Muscle layer of duodenum (tissue), 2 donors: ENCODE measurements at regions not wholly inside any gene's neighbourhood (a gene's known extent, or its start where the extent isn't known, plus 50 kb on each side); places are given as distances from the start of the nearest gene placed in this dataset.

Experiments used
- H3K27ac ChIP-seq: one replicate; pipeline ENCODE4 v1.7.0; 2013; ENCODE audit warnings: mild to moderate bottlenecking, low read length
- H3K27me3 ChIP-seq: one replicate; pipeline ENCODE4 v1.7.0; 2013; ENCODE audit warnings: low read depth, mild to moderate bottlenecking, control low read depth, low read length
- H3K36me3 ChIP-seq, 2 donors: one replicate each; pipeline ENCODE4 v1.7.0; 2013; ENCODE audit warnings: low read length in 2 of 2, control low read depth in 1 of 2, mild to moderate bottlenecking in 1 of 2; ENCODE audit not compliant: insufficient read depth in 2 of 2, control insufficient read depth in 1 of 2
- H3K4me1 ChIP-seq, 2 donors: one replicate each; pipeline ENCODE4 v1.7.0; 2013; ENCODE audit warnings: low read length in 2 of 2, mild to moderate bottlenecking in 2 of 2, control low read depth in 1 of 2, moderate library complexity in 1 of 2; ENCODE audit not compliant: insufficient read depth in 2 of 2, control insufficient read depth in 1 of 2
- H3K4me3 ChIP-seq, 2 donors: one replicate each; pipeline ENCODE4 v1.7.0; 2013; ENCODE audit warnings: low read length in 2 of 2, low read depth in 1 of 2, mild to moderate bottlenecking in 1 of 2
- H3K9me3 ChIP-seq, 2 donors: one replicate each; pipeline ENCODE4 v1.7.0; 2013; ENCODE audit warnings: low read length in 2 of 2, control low read depth in 1 of 2, mild to moderate bottlenecking in 1 of 2; ENCODE audit not compliant: control insufficient read depth in 1 of 2
- donor health status: healthy.

DNA sequence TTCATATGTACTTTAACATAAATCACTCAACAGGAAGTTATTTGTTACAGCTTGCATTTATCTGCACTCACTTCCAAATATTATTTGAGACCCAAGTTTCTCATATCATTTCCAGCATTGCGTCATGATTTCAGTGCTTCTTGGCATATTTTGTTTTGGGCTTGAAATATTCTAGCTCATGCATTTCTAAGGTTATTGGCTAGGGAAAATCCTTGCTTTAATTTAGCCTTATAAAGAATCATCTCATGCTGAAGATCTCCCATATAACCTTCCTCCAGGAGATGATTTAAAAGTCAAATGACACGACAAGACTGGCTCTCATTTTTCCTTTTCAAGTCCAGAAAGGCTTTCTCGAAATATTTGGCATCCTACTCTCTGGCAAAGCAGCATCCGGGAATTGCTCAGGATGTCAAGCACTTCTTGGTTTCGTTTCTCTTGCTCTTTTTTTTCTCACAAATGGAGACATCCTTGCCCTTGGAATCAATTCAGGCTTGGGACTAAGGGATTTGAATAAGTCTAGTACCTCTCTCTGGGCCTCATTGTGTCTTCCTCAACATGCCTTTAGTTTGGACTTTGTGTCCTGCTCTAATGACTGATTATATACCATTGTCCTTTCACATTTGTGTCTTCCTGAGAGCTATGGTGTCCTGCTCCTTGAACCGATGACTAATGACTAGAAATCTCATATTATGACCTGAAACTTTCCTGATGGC, 295.0 kb downstream of the RMST start:
- Histone ChIP-seq H3K9me3 (peaks cover 7 to 10% of the 10 kb centered on the region in 2 donors), H3K4me1 (no peaks in the 10 kb centered on the region), H3K27me3 (no peaks in the 10 kb centered on the region), H3K27ac (no peak overlapping the region), H3K4me3 (no peak overlapping the region), H3K36me3 (no peaks in the 10 kb centered on the region)

DNA sequence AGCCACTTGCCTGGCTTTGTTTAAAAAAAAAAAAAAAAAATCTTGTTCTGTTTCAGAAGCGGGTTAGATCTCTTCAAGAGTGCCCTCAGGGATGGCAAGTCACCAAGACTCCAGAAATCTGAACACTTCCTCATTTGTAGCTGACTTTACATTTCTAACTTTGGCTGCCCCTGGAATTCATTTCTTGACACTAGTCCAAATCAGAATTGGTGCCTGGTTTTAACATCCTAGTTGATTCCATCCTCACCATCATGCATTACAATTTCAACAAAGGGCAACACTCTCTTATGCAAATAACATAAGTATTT, 295.5 kb downstream of the RMST start:
- no peaks in the 10 kb centered on the region for H3K4me1 ChIP-seq
- peaks cover 7 to 10% of the 10 kb centered on the region in 2 donors for H3K9me3 ChIP-seq
- no peaks in the 10 kb centered on the region for H3K36me3 ChIP-seq
- no peak overlapping the region for H3K4me3 ChIP-seq
- H3K27me3 ChIP-seq: no peaks in the 10 kb centered on the region
- H3K27ac ChIP-seq: peak overlapping the region; percentile 11

DNA sequence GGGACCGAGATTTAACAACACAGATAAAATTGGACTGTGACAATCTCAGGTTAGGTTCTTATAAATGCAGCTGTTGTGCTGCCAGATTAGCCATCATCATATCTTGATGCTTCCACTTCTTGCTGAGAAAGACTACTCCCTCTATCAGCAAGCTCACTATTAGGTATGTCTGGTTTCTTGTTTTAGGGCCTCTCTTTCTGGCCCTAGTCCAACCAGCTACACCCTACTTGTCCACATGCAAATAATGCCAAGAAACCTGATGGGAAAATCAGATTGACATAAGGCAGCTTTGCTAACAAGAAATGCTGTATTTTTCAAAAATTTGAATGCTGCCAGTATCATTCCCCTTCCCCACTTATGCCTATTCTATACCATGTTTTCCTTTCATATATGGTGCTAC, 296.0 kb downstream of the RMST start:
- Histone ChIP-seq H3K27me3 (no peaks in the 10 kb centered on the region), H3K4me3 (no peak overlapping the region), H3K36me3 (no peaks in the 10 kb centered on the region), H3K9me3 (peaks cover 7 to 10% of the 10 kb centered on the region in 2 donors), H3K4me1 (no peaks in the 10 kb centered on the region), H3K27ac (peak overlapping the region; percentile 11)

DNA sequence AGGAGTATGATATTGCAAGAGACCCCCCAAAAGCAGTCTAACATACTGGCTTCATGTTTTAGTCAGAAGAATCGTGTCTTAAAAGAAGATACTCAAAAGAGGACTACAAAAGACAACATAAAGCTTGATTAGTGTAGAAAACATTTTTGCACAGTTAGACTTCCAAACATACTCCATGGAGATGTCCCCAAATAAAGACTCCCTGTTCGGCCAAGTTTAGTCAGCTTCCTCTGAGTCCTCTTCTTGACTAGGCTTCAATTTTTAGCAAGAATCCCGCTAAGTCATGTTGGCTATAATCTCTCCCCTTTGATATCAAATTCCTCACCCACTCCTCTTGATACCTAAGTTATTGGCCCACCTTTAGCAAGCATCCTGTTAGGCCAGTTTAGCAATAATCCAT, 298.0 kb downstream of the RMST start:
- no peaks in the 10 kb centered on the region for H3K27me3 ChIP-seq
- H3K4me1 ChIP-seq: no peaks in the 10 kb centered on the region
- peaks cover 7 to 10% of the 10 kb centered on the region in 2 donors for H3K9me3 ChIP-seq
- no peak overlapping the region for H3K27ac ChIP-seq
- H3K36me3 ChIP-seq: no peaks in the 10 kb centered on the region
- no peak overlapping the region for H3K4me3 ChIP-seq

DNA sequence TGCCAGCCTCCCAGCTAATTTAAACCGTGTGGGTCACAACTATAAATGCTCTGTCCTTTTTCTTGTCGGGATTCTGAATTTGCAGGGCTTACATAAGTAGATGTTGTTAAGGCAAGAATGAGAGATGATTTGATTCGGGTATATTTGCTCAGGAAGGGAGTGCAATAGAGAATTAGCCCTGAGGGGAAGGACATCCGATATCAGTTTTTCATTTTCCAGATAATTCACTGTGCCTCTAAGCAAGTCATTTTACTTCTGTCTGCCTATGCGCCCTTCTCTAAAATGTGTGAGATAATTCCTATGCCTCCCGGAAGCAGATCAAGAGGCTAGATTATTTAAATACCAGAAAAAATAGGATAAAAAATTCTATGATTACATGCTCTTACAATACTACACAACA, 300.5 kb downstream of the RMST start:
- H3K27ac ChIP-seq: no peak overlapping the region

DNA sequence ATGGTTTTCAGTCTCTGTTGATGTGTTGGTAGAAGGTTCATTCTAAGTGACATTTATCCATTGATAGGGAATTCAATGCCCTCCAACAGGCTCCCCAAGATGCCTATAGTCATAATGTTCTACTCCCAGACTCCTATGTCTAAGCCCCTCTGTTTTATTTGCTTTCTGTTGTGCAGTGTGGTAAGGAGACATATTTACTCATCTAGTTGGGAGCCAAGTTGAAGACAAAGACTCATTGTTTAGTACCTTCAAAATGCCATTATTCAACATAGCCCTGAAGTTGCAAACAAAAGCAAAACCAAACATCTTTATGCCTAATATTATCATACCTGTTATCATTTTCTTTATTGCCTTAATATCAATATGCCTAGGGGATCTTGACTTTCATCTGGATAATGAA, 302.1 kb downstream of the RMST start:
- H3K9me3 ChIP-seq: peaks cover 7 to 10% of the 10 kb centered on the region in 2 donors
- H3K36me3 ChIP-seq: no peaks in the 10 kb centered on the region
- H3K4me3 ChIP-seq: no peak overlapping the region
- H3K27ac ChIP-seq: no peak overlapping the region
- no peaks in the 10 kb centered on the region for H3K4me1 ChIP-seq
- no peaks in the 10 kb centered on the region for H3K27me3 ChIP-seq

More for the DNA sequence above, 300.5 kb downstream of the RMST start:
- Histone ChIP-seq H3K9me3 (peaks cover 7 to 10% of the 10 kb centered on the region in 2 donors), H3K4me1 (no peaks in the 10 kb centered on the region), H3K27me3 (no peaks in the 10 kb centered on the region), H3K36me3 (no peaks in the 10 kb centered on the region), H3K4me3 (no peak overlapping the region)

DNA sequence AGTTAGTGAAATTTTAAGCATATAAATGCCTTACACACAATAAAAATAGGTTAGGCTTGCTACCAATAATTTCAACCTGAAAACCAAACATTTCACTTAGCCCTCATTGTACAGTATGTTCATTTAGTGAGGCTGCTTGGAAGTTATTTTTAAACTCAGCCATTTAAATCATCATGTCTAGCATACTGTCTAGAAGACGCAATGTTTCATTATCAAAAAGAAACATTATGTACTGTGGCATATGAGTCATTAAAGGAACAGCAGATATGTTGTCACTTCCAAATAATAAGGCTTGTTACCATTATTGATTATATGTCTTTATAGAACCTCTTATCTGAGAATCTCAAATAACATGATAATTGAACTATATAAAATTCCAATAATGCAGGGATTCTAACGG, 304.7 kb downstream of the RMST start:
- H3K9me3 ChIP-seq: peaks cover under 1 to 5% of the 10 kb centered on the region in 2 donors
- H3K4me1 ChIP-seq: no peaks in the 10 kb centered on the region
- H3K27ac ChIP-seq: no peak overlapping the region
- no peaks in the 10 kb centered on the region for H3K27me3 ChIP-seq
- H3K4me3 ChIP-seq: no peak overlapping the region
- no peaks in the 10 kb centered on the region for H3K36me3 ChIP-seq

DNA sequence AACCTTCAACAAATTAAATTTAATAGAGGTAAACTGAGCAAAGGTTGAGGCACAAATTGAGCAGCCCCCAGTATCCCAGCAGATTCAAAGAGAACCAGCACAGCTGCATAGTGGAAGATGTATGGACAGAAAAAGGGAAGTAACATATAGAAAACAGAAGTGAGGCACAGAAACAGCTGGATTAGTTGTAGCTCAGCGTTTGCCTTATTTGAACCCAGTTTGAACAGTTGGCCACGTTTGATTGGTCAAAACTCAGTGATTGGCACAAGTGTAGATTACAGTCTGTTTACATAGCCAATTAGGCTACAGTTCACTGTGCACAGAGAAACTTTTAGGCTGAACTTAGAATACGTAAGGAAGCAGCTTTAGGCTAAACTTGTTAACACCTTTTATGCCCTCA, 315.5 kb downstream of the RMST start:
- H3K4me3 ChIP-seq: no peak overlapping the region
- H3K4me1 ChIP-seq: no peaks in the 10 kb centered on the region
- H3K27me3 ChIP-seq: no peaks in the 10 kb centered on the region
- H3K36me3 ChIP-seq: no peaks in the 10 kb centered on the region
- H3K9me3 ChIP-seq: peaks cover 4 to 9% of the 10 kb centered on the region in 2 donors
- no peak overlapping the region for H3K27ac ChIP-seq

DNA sequence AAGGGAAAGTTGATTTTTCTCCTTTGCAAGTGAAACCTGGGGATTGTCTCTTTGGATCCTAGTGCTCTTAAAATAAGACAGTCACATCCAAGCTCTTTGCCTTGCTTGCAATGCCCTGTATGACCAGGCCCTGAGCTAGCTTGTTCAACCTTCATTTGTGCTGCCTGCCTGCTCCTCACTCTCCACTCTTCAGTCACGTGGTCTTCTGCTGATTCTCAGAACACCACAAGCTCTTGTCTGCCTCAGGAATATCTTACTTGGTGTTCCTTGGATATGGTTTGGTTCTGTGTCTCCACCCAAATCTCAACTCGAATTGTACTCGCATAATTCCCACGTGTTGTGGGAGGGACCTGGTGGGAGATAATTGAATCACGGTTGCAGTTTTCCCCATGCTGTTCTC, 318.7 kb downstream of the RMST start:
- peaks cover 0 to 7% of the 10 kb centered on the region in 2 donors for H3K9me3 ChIP-seq
- no peaks in the 10 kb centered on the region for H3K27me3 ChIP-seq

DNA sequence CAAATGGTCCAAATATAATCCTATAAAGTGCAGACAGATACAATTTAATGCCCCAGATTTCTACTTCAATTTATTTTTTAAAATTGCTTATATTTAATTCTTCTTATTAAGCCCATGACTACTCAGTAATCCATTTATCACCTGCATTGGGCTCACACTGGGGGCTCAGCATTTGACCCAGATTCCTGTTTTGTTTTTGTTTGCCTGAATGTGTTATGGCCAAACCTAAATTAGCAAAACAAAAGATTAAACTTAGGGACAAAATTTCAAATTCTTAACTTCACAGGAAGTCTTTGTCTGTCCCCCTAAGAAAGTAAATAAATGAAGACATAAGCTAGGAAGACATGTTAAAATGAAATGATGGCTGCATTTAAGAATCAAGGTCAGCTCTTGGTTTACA, 322.3 kb downstream of the RMST start:
- H3K36me3 ChIP-seq: no peaks in the 10 kb centered on the region
- no peaks in the 10 kb centered on the region for H3K9me3 ChIP-seq
- no peaks in the 10 kb centered on the region for H3K4me1 ChIP-seq
- no peak overlapping the region for H3K4me3 ChIP-seq
- no peak overlapping the region for H3K27ac ChIP-seq
- no peaks in the 10 kb centered on the region for H3K27me3 ChIP-seq

More for the DNA sequence above, 318.7 kb downstream of the RMST start:
- no peak overlapping the region for H3K4me3 ChIP-seq
- no peaks in the 10 kb centered on the region for H3K4me1 ChIP-seq
- no peak overlapping the region for H3K27ac ChIP-seq
- H3K36me3 ChIP-seq: no peaks in the 10 kb centered on the region

DNA sequence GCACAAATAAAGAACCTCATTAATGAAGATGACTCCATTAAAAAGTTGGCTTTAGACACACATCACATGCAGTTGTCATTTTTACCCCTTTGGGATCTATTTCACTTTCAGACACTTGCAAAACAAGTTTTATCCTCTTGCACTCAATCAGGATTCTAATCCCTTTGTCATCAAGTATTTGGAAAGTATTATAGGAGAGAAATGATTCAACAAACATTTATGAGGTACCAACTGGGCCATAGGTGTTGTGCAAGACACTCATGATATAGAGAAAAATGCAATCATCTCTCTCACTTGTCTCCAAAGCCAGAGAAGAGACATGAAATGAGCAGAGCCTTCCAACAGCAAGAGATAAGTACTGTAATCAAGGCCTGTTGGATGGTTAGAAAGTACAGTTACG, 327.7 kb downstream of the RMST start:
- H3K9me3 ChIP-seq: peaks cover 5 to 8% of the 10 kb centered on the region in 2 donors
- no peaks in the 10 kb centered on the region for H3K27me3 ChIP-seq
- no peak overlapping the region for H3K27ac ChIP-seq
- H3K36me3 ChIP-seq: no peaks in the 10 kb centered on the region
- H3K4me1 ChIP-seq: no peaks in the 10 kb centered on the region
- no peak overlapping the region for H3K4me3 ChIP-seq

DNA sequence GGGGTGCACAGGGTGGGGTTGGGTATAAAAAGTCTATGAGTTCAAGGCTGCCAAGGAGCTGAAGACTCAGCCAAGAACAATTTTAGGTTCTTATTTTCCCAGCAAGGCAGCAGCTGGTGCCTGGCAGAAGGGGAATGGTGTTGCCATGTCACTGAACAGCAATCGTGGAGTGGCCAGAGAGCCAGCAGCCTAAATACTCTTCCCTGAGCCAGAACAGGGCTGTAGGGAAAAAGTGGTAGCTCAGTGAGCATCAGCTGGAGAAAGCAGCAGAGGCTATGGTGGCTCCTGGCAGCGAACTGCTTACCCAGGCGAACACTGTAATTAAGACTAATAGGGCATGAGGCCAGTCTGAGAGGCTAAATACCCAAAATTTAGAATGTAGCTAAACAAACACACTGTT, 334.9 kb downstream of the RMST start:
- H3K27ac ChIP-seq: no peak overlapping the region
- no peaks in the 10 kb centered on the region for H3K36me3 ChIP-seq
- no peak overlapping the region for H3K4me3 ChIP-seq
- no peaks in the 10 kb centered on the region for H3K4me1 ChIP-seq
- H3K9me3 ChIP-seq: peaks cover 0 to 5% of the 10 kb centered on the region in 2 donors
- no peaks in the 10 kb centered on the region for H3K27me3 ChIP-seq
